ENCODE measurements at regions not wholly inside any gene's neighbourhood (a gene's known extent, or its start where the extent isn't known, plus 50 kb on each side); places are given as distances from the start of the nearest gene placed in this dataset.
A peak's percentile ranks its signal among the peaks of the same experiment; 100 is the strongest.
"Not testable (repeated sequence)": the region's sequence is repeated elsewhere in the genome, so short reads cannot be mapped to it uniquely, and the experiment has no call there.

DNA sequence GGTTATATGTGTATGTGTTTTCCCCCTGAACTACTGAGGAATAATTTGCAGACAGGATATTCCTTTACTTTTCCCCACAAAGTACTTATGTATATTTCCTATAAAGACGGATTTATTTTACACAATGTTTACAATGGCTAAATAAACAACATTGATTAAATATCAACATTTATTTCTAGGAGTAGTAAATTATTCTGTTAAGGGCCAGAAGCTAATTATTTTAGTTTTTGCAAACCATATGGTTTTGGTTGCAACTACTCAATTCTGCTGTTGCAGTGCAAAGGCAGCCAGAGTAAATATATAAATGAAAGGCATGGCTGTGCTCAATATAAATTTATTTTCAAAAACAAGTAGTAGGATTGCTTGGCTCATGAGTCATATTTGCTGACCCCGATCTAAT is 907.1 kb upstream of the MBL2 start:
- intact Hi-C loops (cut with DNase I), result no loop called here
- 25 to 27% methylated on average over 2 of the region's 2 CpGs for WGBS, 2 donors
- ATAC-seq (no peak), DNase-seq (no peak)
- TF ChIP-seq, protein P1, sequence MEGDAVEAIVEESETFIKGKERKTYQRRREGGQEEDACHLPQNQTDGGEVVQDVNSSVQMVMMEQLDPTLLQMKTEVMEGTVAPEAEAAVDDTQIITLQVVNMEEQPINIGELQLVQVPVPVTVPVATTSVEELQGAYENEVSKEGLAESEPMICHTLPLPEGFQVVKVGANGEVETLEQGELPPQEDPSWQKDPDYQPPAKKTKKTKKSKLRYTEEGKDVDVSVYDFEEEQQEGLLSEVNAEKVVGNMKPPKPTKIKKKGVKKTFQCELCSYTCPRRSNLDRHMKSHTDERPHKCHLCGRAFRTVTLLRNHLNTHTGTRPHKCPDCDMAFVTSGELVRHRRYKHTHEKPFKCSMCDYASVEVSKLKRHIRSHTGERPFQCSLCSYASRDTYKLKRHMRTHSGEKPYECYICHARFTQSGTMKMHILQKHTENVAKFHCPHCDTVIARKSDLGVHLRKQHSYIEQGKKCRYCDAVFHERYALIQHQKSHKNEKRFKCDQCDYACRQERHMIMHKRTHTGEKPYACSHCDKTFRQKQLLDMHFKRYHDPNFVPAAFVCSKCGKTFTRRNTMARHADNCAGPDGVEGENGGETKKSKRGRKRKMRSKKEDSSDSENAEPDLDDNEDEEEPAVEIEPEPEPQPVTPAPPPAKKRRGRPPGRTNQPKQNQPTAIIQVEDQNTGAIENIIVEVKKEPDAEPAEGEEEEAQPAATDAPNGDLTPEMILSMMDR (IDR thresholded peaks at IDR 0.05), result no peak
- TF ChIP-seq POLR2A (IDR thresholded peaks at IDR 0.05), result no peak
- Histone ChIP-seq H3K9me3 (no peaks in the 10 kb centered on the region), H3K36me3 (replicated peaks in 1 of 2; ENCODE audit: insufficient read depth in 1 of 2, low read depth in 2 of 2) (no peaks in the 10 kb centered on the region), H3K4me1 (no peaks in the 10 kb centered on the region), H3K4me3 (no peak overlapping the region), H3K27ac (no peak overlapping the region), H3K27me3 (no peaks in the 10 kb centered on the region)

DNA sequence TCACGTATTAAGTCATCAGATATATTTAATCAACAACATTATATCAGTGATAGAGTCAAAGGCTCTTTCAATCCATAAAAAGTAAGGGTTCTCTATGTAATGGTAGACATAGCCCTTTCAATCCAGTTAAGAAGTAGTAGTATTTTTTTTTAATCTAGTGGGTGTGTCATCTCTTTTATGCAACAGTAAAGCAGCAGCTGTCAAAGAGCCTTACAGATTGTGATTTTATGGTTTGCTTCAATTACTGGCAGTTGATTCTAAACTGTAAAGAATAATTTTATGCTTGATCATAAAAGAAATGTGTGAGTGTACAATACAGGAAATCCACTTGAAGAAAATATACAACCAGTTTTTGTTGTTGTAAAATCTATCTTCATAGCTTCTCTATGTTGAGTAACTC is 902.6 kb upstream of the MBL2 start:
- Histone ChIP-seq H3K27me3 (no peaks in the 10 kb centered on the region), H3K27ac (no peak overlapping the region), H3K4me1 (no peaks in the 10 kb centered on the region), H3K4me3 (no peak overlapping the region), H3K9me3 (no peaks in the 10 kb centered on the region), H3K36me3 (replicated peaks in 1 of 2; ENCODE audit: insufficient read depth in 1 of 2, low read depth in 2 of 2) (no peaks in the 10 kb centered on the region)
- DNase-seq (no peak), ATAC-seq (no peak)
- intact Hi-C loops (cut with DNase I), result no loop called here
- TF ChIP-seq, protein P1 (IDR thresholded peaks at IDR 0.05), result no peak
- TF ChIP-seq POLR2A (IDR thresholded peaks at IDR 0.05), result no peak
- WGBS, 2 donors, result 36 to 65% methylated on average over 1 of the region's 1 CpG

DNA sequence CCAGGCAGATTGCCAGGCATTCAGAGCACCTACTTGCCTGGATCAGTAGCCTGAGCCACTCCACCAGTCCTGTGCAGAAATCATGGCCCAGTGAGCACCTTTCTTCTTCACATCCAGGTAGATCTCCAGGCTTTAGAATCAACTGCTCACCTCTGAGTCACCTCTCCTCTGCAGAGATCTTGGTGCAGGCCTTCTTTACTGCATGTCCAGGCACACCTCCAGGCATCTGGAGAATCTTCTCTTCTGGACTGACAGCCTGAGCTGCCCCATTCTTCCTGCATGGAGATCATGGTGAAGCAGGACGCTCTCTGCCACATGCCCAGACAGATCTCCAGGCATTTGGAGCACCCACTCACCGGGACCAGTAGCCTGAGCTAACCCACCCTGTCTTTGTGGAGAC is 894.5 kb upstream of the MBL2 start:
- intact Hi-C loops (cut with DNase I), result no loop called here
- DNase-seq (no peak), ATAC-seq (no peak)
- Histone ChIP-seq H3K27ac (no peak overlapping the region), H3K9me3 (peaks cover 0 to 5% (median 0%) of the 10 kb centered on the region in 3 donors), H3K36me3 (replicated peaks in 1 of 2; ENCODE audit: insufficient read depth in 1 of 2, low read depth in 2 of 2) (no peaks in the 10 kb centered on the region), H3K4me3 (no peak overlapping the region), H3K27me3 (no peaks in the 10 kb centered on the region), H3K4me1 (no peaks in the 10 kb centered on the region)
- TF ChIP-seq POLR2A (IDR thresholded peaks at IDR 0.05), result no peak
- TF ChIP-seq, protein P1 (IDR thresholded peaks at IDR 0.05), result no peak
- WGBS, 2 donors, result 83 to 89% methylated on average over 1 to 2 of the region's 2 CpGs

DNA sequence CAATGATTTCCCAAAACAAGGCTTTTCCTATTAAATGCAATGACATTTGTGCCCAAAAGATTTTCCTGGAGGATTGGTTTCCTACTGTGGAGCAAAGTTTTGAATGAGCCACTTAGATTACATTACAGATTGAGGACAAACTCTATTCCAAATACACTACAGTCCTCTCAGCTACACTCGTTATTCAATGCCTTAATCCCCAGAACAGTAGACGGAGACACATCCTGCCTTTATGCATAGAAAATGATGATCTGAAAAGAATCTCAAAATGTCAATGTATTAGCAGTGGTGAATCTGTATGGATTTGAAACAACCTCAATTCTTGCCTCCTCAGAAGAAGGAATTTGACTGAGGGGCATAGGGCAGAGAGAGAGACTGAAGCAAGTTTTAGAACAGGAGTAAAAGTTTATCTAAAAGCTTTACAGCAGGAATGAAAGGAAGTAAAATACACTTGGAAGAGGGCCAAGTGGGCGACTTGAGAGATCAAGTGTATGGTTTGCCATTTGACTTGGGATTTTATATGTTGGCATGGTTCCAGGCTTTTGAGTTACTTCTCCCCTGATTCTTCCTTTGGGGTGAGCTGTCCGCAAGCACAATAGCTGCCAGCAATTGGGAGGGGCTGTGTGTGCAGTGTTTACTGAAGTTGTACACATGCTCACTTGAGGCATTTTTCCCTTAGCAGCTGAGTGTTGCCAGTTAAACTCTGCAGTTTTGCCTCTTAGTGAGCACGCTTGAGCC is 891.9 kb upstream of the MBL2 start:
- Histone ChIP-seq H3K9me3 (peaks cover 0 to 5% (median 0%) of the 10 kb centered on the region in 3 donors), H3K27ac (no peak overlapping the region), H3K36me3 (replicated peaks in 1 of 2; ENCODE audit: insufficient read depth in 1 of 2, low read depth in 2 of 2) (no peaks in the 10 kb centered on the region), H3K4me3 (no peak overlapping the region), H3K27me3 (no peaks in the 10 kb centered on the region), H3K4me1 (no peaks in the 10 kb centered on the region)
- ATAC-seq (no peak), DNase-seq (peak in 3 of 4 donors; percentile 3 to 19 (median 13))
- TF ChIP-seq POLR2A (IDR thresholded peaks at IDR 0.05), result no peak
- TF ChIP-seq, protein P1 (IDR thresholded peaks at IDR 0.05), result no peak
- intact Hi-C loops (cut with DNase I), result no loop called here
- WGBS, 2 donors, result 15 to 16% methylated on average over 5 of the region's 5 CpGs

DNA sequence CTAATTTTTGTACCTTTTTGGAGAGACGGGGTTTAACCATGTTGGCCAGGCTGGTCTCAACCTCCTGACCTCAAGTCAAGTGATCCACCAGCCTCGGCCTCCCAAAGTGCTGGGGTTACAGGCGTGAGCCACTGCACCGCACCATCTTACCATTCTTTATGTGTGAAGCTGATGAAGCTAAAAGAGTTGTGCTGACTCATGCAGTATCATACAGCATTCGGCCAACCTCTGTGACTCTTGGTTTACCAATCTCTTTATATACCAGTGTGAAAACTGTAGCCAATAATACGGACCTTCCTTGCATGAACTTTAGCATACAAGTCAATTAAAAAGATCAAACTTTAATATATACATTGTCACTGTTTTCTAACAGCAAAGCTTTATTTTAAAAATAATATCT is 878.2 kb upstream of the MBL2 start:
- Histone ChIP-seq H3K36me3 (replicated peaks in 1 of 2; ENCODE audit: insufficient read depth in 1 of 2, low read depth in 2 of 2) (no peaks in the 10 kb centered on the region), H3K9me3 (no peaks in the 10 kb centered on the region), H3K4me3 (no peak overlapping the region), H3K27me3 (no peaks in the 10 kb centered on the region), H3K27ac (no peak overlapping the region), H3K4me1 (no peaks in the 10 kb centered on the region)
- DNase-seq, result no peak
- intact Hi-C loops (cut with DNase I), result no loop called here
- ATAC-seq, result no peak
- 78 to 79% methylated on average over 5 to 6 of the region's 6 CpGs for WGBS, 2 donors
- TF ChIP-seq, protein P1 (IDR thresholded peaks at IDR 0.05), result no peak
- TF ChIP-seq POLR2A (IDR thresholded peaks at IDR 0.05), result no peak

DNA sequence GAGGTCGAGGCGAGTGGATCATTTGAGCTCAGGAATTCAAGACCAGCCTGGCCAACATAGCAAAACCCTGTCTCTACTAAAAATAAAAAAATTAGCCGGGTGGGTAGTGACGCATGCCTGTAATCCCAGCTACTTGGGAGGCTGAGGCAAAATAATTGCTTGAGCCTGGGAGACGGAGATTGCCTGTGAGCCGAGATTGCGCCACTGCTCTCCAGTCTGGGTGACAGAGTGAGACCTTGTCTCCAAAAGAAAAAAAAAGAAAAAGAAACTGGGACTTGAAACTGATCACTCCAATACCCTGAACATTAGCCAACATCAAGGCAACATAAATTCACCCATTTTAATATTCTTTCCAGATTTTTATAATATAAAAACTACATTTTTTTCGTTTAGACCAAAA is 874.6 kb upstream of the MBL2 start:
- H3K36me3 ChIP-seq (replicated peaks in 1 of 2; ENCODE audit: insufficient read depth in 1 of 2, low read depth in 2 of 2); H3K9me3 ChIP-seq; H3K4me3 ChIP-seq; H3K4me1 ChIP-seq; intact Hi-C loops (cut with DNase I); ATAC-seq; H3K27ac ChIP-seq; DNase-seq; H3K27me3 ChIP-seq: not testable (repeated sequence)
- 60 to 62% methylated on average over 8 of the region's 8 CpGs for WGBS, 2 donors
